Omental fat pad (tissue), 3 donors: ENCODE measurements at regions not wholly inside any gene's neighbourhood (a gene's known extent, or its start where the extent isn't known, plus 50 kb on each side); places are given as distances from the start of the nearest gene placed in this dataset.

Experiments
- ATAC-seq: fragments of 150-250 bp; one replicate; pipeline ENCODE4 v1.9.1; 2016; ENCODE audit warnings: mild to moderate bottlenecking, moderate library complexity; ENCODE audit not compliant: low FRiP score
- DNase-seq: peaks from one replicate; pipeline ENCODE4 v3.0.0-alpha.2; 2019; ENCODE audit warnings: low spot score
- TF ChIP-seq, protein P1 (sequence below), 3 donors: fragments of 450-650 bp; IDR thresholded peaks; one replicate each; pipeline ENCODE4 v1.5.1; 2016 to 2017; ENCODE audit warnings: antibody characterized with exemption in 3 of 3, mild to moderate bottlenecking in 3 of 3, moderate library complexity in 2 of 3

DNA sequence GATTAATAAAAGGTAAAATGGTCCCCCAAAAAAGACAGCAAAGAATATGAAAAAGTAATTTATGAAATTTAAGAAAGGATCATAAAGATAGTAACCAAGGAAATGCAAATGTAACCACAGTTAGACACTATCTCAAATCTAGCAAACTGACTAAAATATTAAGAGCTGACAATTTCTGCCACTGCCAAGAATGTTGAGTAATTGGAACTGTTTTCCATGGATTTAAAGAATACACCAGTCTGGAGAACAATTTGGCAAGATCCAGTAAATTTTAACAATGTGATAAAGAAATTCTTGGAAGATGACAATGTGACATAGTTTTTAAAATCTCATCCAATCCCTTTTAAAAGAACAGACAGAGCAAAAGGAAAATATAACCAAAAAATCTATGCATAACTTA, 798.0 kb upstream of the MGAT4C start:
- DNase-seq = no peak
- ATAC-seq = no peak
- TF ChIP-seq, protein P1, sequence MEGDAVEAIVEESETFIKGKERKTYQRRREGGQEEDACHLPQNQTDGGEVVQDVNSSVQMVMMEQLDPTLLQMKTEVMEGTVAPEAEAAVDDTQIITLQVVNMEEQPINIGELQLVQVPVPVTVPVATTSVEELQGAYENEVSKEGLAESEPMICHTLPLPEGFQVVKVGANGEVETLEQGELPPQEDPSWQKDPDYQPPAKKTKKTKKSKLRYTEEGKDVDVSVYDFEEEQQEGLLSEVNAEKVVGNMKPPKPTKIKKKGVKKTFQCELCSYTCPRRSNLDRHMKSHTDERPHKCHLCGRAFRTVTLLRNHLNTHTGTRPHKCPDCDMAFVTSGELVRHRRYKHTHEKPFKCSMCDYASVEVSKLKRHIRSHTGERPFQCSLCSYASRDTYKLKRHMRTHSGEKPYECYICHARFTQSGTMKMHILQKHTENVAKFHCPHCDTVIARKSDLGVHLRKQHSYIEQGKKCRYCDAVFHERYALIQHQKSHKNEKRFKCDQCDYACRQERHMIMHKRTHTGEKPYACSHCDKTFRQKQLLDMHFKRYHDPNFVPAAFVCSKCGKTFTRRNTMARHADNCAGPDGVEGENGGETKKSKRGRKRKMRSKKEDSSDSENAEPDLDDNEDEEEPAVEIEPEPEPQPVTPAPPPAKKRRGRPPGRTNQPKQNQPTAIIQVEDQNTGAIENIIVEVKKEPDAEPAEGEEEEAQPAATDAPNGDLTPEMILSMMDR (IDR thresholded peaks at IDR 0.05) = no peak

DNA sequence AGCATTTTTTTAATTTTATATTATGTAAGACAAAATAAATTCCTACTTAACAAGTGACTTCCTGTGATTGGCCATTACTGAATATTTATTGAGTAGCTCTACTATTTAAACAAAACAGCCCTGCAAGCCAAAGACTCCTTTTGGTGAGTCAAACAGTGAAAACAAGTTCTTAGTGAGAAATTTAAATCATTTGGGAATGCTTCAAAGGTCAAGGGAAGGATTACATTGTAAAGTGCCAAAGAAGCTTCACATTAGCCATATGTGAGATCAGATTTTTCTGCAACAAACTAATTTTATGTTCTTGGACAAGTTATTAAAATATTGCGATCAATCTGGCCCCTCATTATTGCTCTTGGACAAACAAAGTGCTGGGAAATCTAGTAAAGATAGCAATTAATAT, 795.4 kb upstream of the MGAT4C start:
- ATAC-seq = no peak

DNA sequence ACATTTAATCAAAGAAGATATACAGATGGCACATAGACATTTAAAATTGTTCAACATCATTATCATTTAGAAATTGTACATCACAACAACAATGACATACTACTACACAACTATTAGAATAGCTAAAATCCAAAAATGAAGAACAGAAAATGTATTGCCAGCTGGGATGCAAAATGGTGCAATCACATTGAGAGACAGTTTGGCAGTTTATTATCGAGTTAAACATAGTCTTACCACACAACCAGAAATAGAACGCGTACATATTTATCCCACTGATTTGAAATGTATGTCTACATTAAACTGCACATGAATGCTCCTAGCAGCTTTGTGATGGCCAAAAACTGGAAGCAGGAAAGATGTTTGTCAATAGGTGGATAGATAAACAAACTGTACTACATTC, 791.5 kb upstream of the MGAT4C start:
- no peak for DNase-seq
- TF ChIP-seq, protein P1 (IDR thresholded peaks at IDR 0.05) = no peak
- no peak for ATAC-seq

More for the DNA sequence above, 795.4 kb upstream of the MGAT4C start:
- TF ChIP-seq, protein P1 (IDR thresholded peaks at IDR 0.05) = no peak
- DNase-seq = no peak

DNA sequence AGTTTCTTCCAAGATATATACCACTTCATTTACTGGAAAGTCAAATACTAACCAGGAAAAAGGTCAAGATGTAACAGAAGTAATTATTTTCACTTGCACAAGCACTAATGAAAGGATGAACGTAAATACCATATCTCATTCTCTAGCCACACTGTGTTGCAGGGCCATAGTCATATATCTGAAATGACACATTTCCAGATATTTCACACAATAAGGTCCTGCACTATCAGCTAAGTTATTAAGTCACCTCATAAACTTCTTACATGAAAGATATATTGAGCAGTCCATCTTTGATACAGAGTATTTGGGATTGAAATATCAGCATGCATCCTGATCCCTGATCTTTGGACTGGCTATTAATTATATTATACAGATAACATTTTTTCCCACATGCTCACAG, 783.3 kb upstream of the MGAT4C start:
- ATAC-seq (no peak), DNase-seq (no peak)
- TF ChIP-seq, protein P1 (IDR thresholded peaks at IDR 0.05) = no peak

DNA sequence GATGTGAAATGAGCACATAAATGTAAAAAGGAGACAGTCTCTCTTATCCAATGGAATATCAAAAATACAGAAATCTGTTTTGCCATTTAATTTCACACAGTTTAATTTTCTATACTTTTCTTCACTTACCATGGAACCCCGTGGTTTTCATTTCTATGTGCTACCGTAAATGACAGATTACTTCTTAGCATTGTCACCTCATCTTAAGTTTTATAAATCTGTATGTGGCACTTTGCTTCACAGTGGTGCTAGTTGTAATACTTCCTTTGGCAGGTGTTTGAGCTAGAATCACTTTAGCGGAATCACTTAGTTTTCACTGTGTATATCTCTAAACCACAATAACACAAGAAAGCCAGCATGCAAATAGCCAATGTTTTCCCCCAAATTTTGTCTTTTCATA, 781.9 kb upstream of the MGAT4C start:
- no peak for DNase-seq
- no peak for ATAC-seq
- TF ChIP-seq, protein P1 (IDR thresholded peaks at IDR 0.05) = no peak

DNA sequence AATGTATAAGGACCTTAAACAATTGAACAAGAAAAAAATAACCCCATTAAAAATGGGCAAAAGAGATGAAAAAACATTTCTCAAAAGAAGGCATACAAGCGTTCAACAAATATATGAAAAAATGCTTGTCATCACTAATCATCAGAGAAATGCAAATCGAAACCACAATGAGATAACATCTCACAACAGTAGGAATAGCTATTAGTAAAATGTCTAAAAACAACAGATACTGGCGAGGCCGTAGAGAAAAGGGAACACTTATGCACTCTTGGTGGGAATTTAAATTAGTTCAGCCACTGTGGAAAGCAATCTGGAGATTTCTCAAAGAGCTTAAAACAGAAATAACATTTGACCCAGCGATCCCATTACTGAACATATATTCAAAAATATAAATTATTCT, 769.8 kb upstream of the MGAT4C start:
- ATAC-seq = no peak
- TF ChIP-seq, protein P1 (IDR thresholded peaks at IDR 0.05) = no peak
- no peak for DNase-seq

DNA sequence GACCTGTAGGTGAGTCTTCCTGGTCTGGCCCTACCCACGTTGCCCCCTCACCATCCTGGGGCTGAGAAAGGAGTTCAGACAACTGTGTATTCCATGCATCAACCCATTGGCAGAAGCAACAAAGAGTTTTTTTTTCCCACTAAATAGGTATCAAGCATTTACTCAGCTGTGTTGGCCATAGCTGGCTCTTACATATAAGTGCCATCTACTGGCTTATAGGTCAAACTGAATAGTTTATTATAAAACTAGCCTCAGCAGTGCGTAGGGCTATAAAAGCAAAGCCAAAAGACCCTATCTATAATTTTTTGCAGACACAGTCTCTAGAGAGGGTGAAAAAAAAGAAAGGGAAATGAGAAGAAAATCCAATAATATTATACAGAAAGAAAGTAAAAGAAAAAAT, 765.2 kb upstream of the MGAT4C start:
- ATAC-seq (no peak), DNase-seq (no peak)
- TF ChIP-seq, protein P1 (IDR thresholded peaks at IDR 0.05) = no peak
